Vagina (tissue), 2 donors: ENCODE measurements at regions not wholly inside any gene's neighbourhood (a gene's known extent, or its start where the extent isn't known, plus 50 kb on each side); places are given as distances from the start of the nearest gene placed in this dataset.

Source experiments
- DNase-seq, 2 donors: peaks; one replicate each; pipeline ENCODE4 v3.0.0-alpha.2; 2017; ENCODE audit errors: extremely low spot score in 2 of 2
- H3K27ac ChIP-seq: fragments of 200-600 bp; sonication (generic); one replicate; pipeline ENCODE4 v1.5.1; 2019
- H3K27me3 ChIP-seq: fragments of 200-600 bp; sonication (generic); one replicate; pipeline ENCODE4 v1.5.1; 2019
- H3K36me3 ChIP-seq, 2 donors: fragments of 200-600 bp; sonication (generic); one replicate each; pipeline ENCODE4 v1.5.1; 2017 to 2019
- H3K4me1 ChIP-seq: fragments of 200-600 bp; sonication (generic); one replicate; pipeline ENCODE4 v1.5.1; 2019
- H3K4me3 ChIP-seq, 2 donors: fragments of 200-600 bp; sonication (generic); 1 replicate in 1 of 2; 2 replicates in 1 of 2; pipeline ENCODE4 v1.5.1; 2016 to 2019
- H3K9me3 ChIP-seq: fragments of 200-600 bp; sonication (generic); one replicate; pipeline ENCODE4 v1.5.1; 2019
- POLR2A ChIP-seq, 2 donors: fragments of 450-650 bp; IDR thresholded peaks; one replicate each; pipeline ENCODE4 v1.6.1; 2017; ENCODE audit warnings: antibody characterized with exemption in 2 of 2, mild to moderate bottlenecking in 2 of 2, moderate library complexity in 2 of 2
- POLR2AphosphoS5 ChIP-seq, 2 donors: sonication (generic); formaldehyde crosslinking; IDR thresholded peaks; one replicate each; pipeline ENCODE4 v1.9.0; 2017; ENCODE audit warnings: antibody characterized with exemption in 2 of 2, mild to moderate bottlenecking in 2 of 2, low read depth in 1 of 2; ENCODE audit not compliant: insufficient read depth in 1 of 2
- intact Hi-C: fragments of 100-400 bp; cut with DNase I; formaldehyde crosslinking; loops from one replicate; pipeline ENCODE4 v1.15.1; 2023
- TF ChIP-seq, protein P1 (sequence below), 3 experiments: fragments of 450-650 bp in 2 of 3; fragments of 200-600 bp in 1 of 3; sonication (generic) in 1 of 3; IDR thresholded peaks; one replicate each; pipeline ENCODE4 v1.5.1; 2017 to 2019; ENCODE audit warnings: antibody characterized with exemption in 3 of 3, mild to moderate bottlenecking in 2 of 3, moderate library complexity in 2 of 3

DNA sequence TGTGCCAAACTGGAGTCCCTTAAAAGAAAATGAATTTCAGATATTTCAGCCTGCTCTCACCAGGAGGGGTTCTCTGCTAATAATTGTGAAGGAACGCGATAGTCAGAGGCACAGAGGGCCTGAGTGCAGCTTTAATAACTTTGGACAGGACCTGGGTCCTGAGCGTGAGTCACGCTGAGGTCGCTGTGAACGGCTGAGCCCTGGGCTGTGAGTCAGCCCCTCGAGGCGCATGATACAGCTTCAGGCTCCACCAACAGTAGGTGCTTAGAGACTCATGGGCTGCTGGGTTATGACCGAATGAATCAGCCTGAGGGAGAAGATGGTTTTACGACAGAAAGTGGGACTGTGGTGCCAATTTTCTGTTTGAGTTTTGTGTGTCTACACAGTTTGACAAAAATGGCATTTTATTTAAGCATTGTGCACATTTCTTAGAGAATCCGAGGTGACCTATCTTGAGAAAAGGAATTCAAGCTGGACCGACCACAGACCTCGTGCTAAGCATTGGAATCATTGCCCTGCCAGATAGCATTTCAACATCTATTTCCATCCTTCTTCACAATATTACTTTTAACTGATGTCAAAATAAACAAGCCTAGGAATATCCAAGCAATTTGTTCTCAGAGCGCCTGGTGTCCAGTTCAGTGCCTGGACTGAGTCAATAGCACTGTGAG, 183.0 kb downstream of the THBS2 start:
- peaks cover 32% of the 10 kb centered on the region for H3K4me1 ChIP-seq
- no peaks in the 10 kb centered on the region for H3K27me3 ChIP-seq
- peak overlapping the region; percentile 79 for H3K27ac ChIP-seq
- intact Hi-C loops: no loop called here
- TF ChIP-seq POLR2AphosphoS5 (IDR thresholded peaks at IDR 0.05; ENCODE audit: insufficient read depth in 1 of 2, low read depth in 1 of 2): peak; percentile 92 to 96
- TF ChIP-seq, protein P1, sequence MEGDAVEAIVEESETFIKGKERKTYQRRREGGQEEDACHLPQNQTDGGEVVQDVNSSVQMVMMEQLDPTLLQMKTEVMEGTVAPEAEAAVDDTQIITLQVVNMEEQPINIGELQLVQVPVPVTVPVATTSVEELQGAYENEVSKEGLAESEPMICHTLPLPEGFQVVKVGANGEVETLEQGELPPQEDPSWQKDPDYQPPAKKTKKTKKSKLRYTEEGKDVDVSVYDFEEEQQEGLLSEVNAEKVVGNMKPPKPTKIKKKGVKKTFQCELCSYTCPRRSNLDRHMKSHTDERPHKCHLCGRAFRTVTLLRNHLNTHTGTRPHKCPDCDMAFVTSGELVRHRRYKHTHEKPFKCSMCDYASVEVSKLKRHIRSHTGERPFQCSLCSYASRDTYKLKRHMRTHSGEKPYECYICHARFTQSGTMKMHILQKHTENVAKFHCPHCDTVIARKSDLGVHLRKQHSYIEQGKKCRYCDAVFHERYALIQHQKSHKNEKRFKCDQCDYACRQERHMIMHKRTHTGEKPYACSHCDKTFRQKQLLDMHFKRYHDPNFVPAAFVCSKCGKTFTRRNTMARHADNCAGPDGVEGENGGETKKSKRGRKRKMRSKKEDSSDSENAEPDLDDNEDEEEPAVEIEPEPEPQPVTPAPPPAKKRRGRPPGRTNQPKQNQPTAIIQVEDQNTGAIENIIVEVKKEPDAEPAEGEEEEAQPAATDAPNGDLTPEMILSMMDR (IDR thresholded peaks at IDR 0.05): no peak
- DNase-seq: peak in 1 of 2 donors; percentile 99
- no peaks in the 10 kb centered on the region for H3K36me3 ChIP-seq
- no peak overlapping the region for H3K4me3 ChIP-seq
- no peaks in the 10 kb centered on the region for H3K9me3 ChIP-seq

- Histone ChIP-seq H3K9me3 (no peaks in the 10 kb centered on the region), H3K36me3 (no peaks in the 10 kb centered on the region), H3K4me3 (no peak overlapping the region), H3K27me3 (no peaks in the 10 kb centered on the region), H3K4me1 (peaks cover 26% of the 10 kb centered on the region), H3K27ac (peak overlapping the region; percentile 79)
- intact Hi-C loops: no loop called here
- no peak for TF ChIP-seq POLR2AphosphoS5 (IDR thresholded peaks at IDR 0.05; ENCODE audit: insufficient read depth in 1 of 2, low read depth in 1 of 2)
- no peak for TF ChIP-seq POLR2A (IDR thresholded peaks at IDR 0.05)
- TF ChIP-seq, protein P1 (IDR thresholded peaks at IDR 0.05): no peak
- DNase-seq: no peak
Measured at GRCh38 chr6:169069356-169069755, 184.3 kb downstream of the THBS2 start.

DNA sequence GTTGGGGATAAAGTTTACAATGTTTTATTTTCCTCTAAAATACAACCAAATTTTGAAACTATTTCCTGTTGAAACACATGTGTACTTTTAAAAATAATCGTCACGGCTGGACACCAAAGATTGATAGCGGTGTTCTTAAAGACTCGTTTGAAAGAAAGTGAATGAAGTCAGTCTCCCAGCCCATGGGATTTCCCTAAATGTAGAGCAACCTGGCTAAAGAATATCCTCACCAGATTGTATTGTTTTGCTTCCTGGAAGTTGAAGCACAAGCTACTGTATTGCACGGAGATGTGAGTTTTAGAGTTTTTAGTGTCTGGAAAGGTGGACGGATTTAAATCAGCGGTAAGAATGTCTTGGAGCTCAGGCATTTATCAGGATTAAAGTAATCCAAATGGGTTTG, 189.5 kb downstream of the THBS2 start:
- Histone ChIP-seq H3K27ac (no peak overlapping the region), H3K27me3 (no peaks in the 10 kb centered on the region), H3K36me3 (no peaks in the 10 kb centered on the region), H3K9me3 (no peaks in the 10 kb centered on the region), H3K4me3 (no peak overlapping the region), H3K4me1 (no peaks in the 10 kb centered on the region)
- TF ChIP-seq POLR2AphosphoS5 (IDR thresholded peaks at IDR 0.05; ENCODE audit: insufficient read depth in 1 of 2, low read depth in 1 of 2) (no peak), POLR2A (IDR thresholded peaks at IDR 0.05) (no peak)
- TF ChIP-seq, protein P1 (IDR thresholded peaks at IDR 0.05): no peak
- intact Hi-C loops: no loop called here
- DNase-seq: no peak

- TF ChIP-seq POLR2AphosphoS5 (IDR thresholded peaks at IDR 0.05; ENCODE audit: insufficient read depth in 1 of 2, low read depth in 1 of 2) (no peak), POLR2A (IDR thresholded peaks at IDR 0.05) (no peak)
- TF ChIP-seq, protein P1 (IDR thresholded peaks at IDR 0.05): no peak
- no peak overlapping the region for H3K27ac ChIP-seq
- H3K27me3 ChIP-seq: no peaks in the 10 kb centered on the region
- H3K4me3 ChIP-seq: no peak overlapping the region
- intact Hi-C loops: no loop called here
- no peak for DNase-seq
- no peaks in the 10 kb centered on the region for H3K9me3 ChIP-seq
- H3K4me1 ChIP-seq: no peaks in the 10 kb centered on the region
- no peaks in the 10 kb centered on the region for H3K36me3 ChIP-seq
Measured at GRCh38 chr6:169062272-169062671, 191.4 kb downstream of the THBS2 start.

GRCh38 chr6:169058634-169059033, 195.0 kb downstream of the THBS2 start:
- no peak overlapping the region for H3K27ac ChIP-seq
- H3K9me3 ChIP-seq: no peaks in the 10 kb centered on the region
- H3K36me3 ChIP-seq: no peaks in the 10 kb centered on the region
- TF ChIP-seq, protein P1 (IDR thresholded peaks at IDR 0.05): no peak
- TF ChIP-seq POLR2AphosphoS5 (IDR thresholded peaks at IDR 0.05; ENCODE audit: insufficient read depth in 1 of 2, low read depth in 1 of 2) (no peak), POLR2A (IDR thresholded peaks at IDR 0.05) (no peak)
- no peak for DNase-seq
- H3K4me3 ChIP-seq: no peak overlapping the region
- intact Hi-C loops: no loop called here
- H3K4me1 ChIP-seq: no peaks in the 10 kb centered on the region
- no peaks in the 10 kb centered on the region for H3K27me3 ChIP-seq
